ENCODE measurements at regions not wholly inside any gene's neighbourhood (a gene's known extent, or its start where the extent isn't known, plus 50 kb on each side); places are given as distances from the start of the nearest gene placed in this dataset.

DNA sequence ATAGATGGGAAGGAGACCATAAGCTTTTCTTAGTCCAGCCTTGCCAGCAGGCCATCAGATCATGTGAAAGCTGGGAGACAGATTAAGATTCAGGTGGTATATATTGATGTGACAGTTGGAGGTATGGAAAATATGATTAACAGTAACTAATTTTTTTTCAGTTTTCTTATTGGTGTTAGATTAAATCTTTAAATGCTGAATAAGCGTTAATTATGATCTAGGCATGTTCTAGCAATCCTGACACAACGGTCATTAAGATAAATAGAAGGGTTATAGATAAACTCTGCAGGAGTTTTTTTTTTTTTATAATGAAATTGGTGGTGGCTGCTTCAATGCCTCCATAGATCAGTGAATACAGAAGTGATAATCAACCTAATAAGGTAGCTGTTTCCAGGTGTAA lies 649.5 kb upstream of the TENM3 start:
- Mint-ChIP-seq H3K4me3 (no peak overlapping the region), H3K4me1 (no peaks in the 10 kb centered on the region), H3K27me3 (ENCODE audit: low read depth) (no peaks in the 10 kb centered on the region), H3K9me3 (peaks cover 3% of the 10 kb centered on the region), H3K27ac (no peak overlapping the region), H3K36me3 (ENCODE audit: low read depth) (no peaks in the 10 kb centered on the region)
- TF ChIP-seq, protein P1, sequence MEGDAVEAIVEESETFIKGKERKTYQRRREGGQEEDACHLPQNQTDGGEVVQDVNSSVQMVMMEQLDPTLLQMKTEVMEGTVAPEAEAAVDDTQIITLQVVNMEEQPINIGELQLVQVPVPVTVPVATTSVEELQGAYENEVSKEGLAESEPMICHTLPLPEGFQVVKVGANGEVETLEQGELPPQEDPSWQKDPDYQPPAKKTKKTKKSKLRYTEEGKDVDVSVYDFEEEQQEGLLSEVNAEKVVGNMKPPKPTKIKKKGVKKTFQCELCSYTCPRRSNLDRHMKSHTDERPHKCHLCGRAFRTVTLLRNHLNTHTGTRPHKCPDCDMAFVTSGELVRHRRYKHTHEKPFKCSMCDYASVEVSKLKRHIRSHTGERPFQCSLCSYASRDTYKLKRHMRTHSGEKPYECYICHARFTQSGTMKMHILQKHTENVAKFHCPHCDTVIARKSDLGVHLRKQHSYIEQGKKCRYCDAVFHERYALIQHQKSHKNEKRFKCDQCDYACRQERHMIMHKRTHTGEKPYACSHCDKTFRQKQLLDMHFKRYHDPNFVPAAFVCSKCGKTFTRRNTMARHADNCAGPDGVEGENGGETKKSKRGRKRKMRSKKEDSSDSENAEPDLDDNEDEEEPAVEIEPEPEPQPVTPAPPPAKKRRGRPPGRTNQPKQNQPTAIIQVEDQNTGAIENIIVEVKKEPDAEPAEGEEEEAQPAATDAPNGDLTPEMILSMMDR (IDR thresholded peaks at IDR 0.05; ENCODE audit: unreplicated experiment in 3 of 3): no peak

DNA sequence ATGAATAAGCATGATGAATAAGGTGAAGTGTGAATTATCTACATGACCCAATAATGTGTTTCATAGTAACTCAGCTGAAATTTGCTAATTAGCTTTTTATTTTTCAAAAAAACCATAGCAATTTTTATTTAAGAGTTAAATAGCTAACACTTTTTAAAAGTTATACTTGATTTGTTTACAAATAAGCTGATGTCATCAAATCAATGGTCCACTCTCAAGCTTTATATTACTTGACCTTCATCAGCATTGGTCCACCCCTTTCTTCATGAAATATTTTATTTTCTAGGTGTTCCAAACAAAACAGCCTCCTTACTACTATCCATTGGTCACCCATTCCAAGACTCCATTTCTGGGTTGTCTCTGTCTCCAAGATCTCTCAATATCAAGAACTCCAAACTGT lies 649.0 kb upstream of the TENM3 start:
- H3K27ac Mint-ChIP-seq: no peak overlapping the region
- H3K27me3 Mint-ChIP-seq (ENCODE audit: low read depth): no peaks in the 10 kb centered on the region
- H3K36me3 Mint-ChIP-seq (ENCODE audit: low read depth): no peaks in the 10 kb centered on the region
- TF ChIP-seq, protein P1 (IDR thresholded peaks at IDR 0.05; ENCODE audit: unreplicated experiment in 3 of 3): no peak
- no peaks in the 10 kb centered on the region for H3K4me1 Mint-ChIP-seq
- peaks cover 2% of the 10 kb centered on the region for H3K9me3 Mint-ChIP-seq
- H3K4me3 Mint-ChIP-seq: no peak overlapping the region

DNA sequence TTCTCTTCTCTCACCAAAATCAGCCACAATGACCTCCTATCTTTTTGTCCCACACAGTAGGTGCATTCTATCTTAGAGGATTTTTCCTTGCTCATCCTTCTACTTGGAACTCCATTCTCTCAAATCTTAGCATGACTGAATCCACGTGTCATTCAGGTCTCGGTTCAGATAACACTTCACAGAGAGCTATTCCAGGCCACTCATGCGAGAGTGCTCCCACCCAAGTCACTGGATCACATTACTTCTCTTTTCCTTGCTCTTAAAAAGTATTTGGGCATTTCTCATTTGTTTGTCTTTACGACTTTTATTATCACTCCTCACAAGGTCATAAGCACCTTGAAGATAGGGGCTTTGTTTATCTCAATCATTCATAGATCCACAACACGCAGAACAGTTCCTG lies 647.5 kb upstream of the TENM3 start:
- Mint-ChIP-seq H3K9me3 (no peaks in the 10 kb centered on the region), H3K36me3 (ENCODE audit: low read depth) (no peaks in the 10 kb centered on the region), H3K27me3 (ENCODE audit: low read depth) (peaks cover 4% of the 10 kb centered on the region), H3K4me3 (no peak overlapping the region), H3K4me1 (no peaks in the 10 kb centered on the region), H3K27ac (no peak overlapping the region)
- TF ChIP-seq, protein P1 (IDR thresholded peaks at IDR 0.05; ENCODE audit: unreplicated experiment in 3 of 3): no peak

DNA sequence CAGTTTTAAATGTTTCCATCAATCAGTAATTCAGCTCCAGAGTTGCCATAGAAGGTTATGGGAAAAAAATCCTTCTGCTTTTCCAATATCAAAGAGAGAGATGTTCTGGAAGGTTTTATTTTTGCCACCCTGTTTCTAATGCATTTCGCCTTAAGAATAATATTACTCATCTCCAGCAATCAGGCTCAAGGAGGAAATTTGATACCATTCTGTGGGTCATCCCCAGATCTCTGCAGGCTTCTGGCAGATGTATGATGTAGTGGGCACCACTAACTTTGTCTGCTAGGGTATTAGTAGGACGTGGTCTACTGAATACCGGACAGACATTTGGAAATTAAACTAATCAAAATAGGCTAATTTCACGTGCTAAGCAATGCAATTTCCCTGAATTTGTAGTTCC lies 645.4 kb upstream of the TENM3 start:
- H3K27ac Mint-ChIP-seq: no peak overlapping the region
- peaks cover 4% of the 10 kb centered on the region for H3K27me3 Mint-ChIP-seq (ENCODE audit: low read depth)
- TF ChIP-seq, protein P1 (IDR thresholded peaks at IDR 0.05; ENCODE audit: unreplicated experiment in 3 of 3): no peak
- H3K4me3 Mint-ChIP-seq: no peak overlapping the region
- no peaks in the 10 kb centered on the region for H3K9me3 Mint-ChIP-seq
- H3K4me1 Mint-ChIP-seq: no peaks in the 10 kb centered on the region
- no peaks in the 10 kb centered on the region for H3K36me3 Mint-ChIP-seq (ENCODE audit: low read depth)

DNA sequence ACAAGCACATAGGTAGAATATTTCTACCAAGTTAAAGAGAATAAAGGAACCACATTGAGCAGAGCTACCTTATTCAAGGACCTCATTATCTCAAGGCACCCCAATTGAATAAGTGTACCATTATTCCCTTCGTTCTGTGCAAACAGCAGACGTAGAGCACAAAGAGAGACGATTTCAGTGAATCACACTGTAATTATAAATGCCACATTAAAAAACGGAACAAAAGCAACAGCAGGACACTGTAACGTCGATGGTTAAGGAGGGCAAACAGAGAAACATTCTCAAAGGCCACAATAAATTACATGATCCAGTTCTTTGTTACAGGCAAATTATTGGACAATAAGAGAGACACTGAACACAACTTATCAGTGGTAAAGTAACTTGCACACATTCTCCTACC lies 644.1 kb upstream of the TENM3 start:
- no peak overlapping the region for H3K4me3 Mint-ChIP-seq
- no peaks in the 10 kb centered on the region for H3K9me3 Mint-ChIP-seq
- TF ChIP-seq, protein P1 (IDR thresholded peaks at IDR 0.05; ENCODE audit: unreplicated experiment in 3 of 3): no peak
- H3K27me3 Mint-ChIP-seq (ENCODE audit: low read depth): peaks cover 4% of the 10 kb centered on the region
- H3K36me3 Mint-ChIP-seq (ENCODE audit: low read depth): no peaks in the 10 kb centered on the region
- no peak overlapping the region for H3K27ac Mint-ChIP-seq
- no peaks in the 10 kb centered on the region for H3K4me1 Mint-ChIP-seq

DNA sequence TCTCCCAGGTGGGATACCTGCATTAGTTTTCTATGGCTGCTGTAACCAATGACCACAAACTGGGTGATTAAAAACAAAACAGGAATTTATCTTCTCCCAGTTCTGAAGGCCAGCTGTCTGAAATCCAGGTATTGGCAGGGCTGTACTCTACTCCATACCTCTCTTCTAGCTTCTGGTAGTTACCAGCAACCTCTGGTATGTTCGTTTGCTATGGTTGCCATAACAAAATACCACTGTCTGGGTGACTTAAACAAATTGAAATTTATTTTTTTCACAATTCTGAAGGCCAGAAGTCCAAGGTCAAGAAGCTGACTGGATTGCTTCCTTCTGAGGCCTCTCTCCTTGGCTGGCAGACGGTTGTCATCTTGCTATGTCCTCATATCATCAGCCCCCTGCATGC lies 642.1 kb upstream of the TENM3 start:
- H3K4me3 Mint-ChIP-seq: no peak overlapping the region
- no peak overlapping the region for H3K27ac Mint-ChIP-seq
- TF ChIP-seq, protein P1 (IDR thresholded peaks at IDR 0.05; ENCODE audit: unreplicated experiment in 3 of 3): no peak
- peaks cover 4% of the 10 kb centered on the region for H3K27me3 Mint-ChIP-seq (ENCODE audit: low read depth)
- no peaks in the 10 kb centered on the region for H3K4me1 Mint-ChIP-seq
- H3K9me3 Mint-ChIP-seq: no peaks in the 10 kb centered on the region
- H3K36me3 Mint-ChIP-seq (ENCODE audit: low read depth): peaks cover 2% of the 10 kb centered on the region
